HL-60 (cell line): ENCODE measurements at regions not wholly inside any gene's neighbourhood (a gene's known extent, or its start where the extent isn't known, plus 50 kb on each side); places are given as distances from the start of the nearest gene placed in this dataset.

ENCODE experiments used
- DNase-seq, 2 experiments: peaks; one replicate each; pipeline ENCODE4 v3.0.0-alpha.2; 2010 to 2020; ENCODE audit warnings: low read depth in 1 of 2, low spot score in 1 of 2
- H3K27ac ChIP-seq: fragments of 250-450 bp; sonication (Bioruptor Pico); replicated peaks from 2 replicates; pipeline ENCODE4 v1.5.1; 2020; ENCODE audit warnings: mild to moderate bottlenecking, moderate library complexity
- H3K27me3 ChIP-seq: fragments of 250-450 bp; sonication (Bioruptor Pico); 2 replicates; pipeline ENCODE4 v1.5.1; 2021; ENCODE audit warnings: mild to moderate bottlenecking, moderate library complexity; ENCODE audit not compliant: insufficient read depth, poor library complexity, severe bottlenecking
- H3K4me3 ChIP-seq: replicated peaks from 2 replicates; pipeline ENCODE4 v1.5.1; 2011; ENCODE audit warnings: mild to moderate bottlenecking, control low read depth, low read length; ENCODE audit not compliant: insufficient read depth
- GABPA ChIP-seq: IDR thresholded peaks from 2 replicates; pipeline ENCODE4 v1.6.1; 2012; ENCODE audit warnings: low read depth
- POLR2AphosphoS5 ChIP-seq: IDR thresholded peaks from 2 replicates; pipeline ENCODE4 v1.6.1; 2012; ENCODE audit warnings: low read depth
- REST ChIP-seq: IDR thresholded peaks from 2 replicates; pipeline ENCODE4 v1.6.1; 2012; ENCODE audit warnings: low read depth; ENCODE audit not compliant: insufficient replicate concordance
- SPI1 ChIP-seq: IDR thresholded peaks from 2 replicates; pipeline ENCODE4 v1.6.1; 2012; ENCODE audit warnings: low read depth, mild to moderate bottlenecking, borderline replicate concordance
- TF ChIP-seq, protein P1 (sequence below): IDR thresholded peaks from one replicate; pipeline ENCODE4 v1.5.1; 2011; ENCODE audit warnings: low read length, control low read depth, inconsistent platforms; ENCODE audit not compliant: insufficient read depth

- TF ChIP-seq REST, result no peak
- TF ChIP-seq SPI1, result no peak
- no peak for TF ChIP-seq GABPA
- TF ChIP-seq, protein P1, sequence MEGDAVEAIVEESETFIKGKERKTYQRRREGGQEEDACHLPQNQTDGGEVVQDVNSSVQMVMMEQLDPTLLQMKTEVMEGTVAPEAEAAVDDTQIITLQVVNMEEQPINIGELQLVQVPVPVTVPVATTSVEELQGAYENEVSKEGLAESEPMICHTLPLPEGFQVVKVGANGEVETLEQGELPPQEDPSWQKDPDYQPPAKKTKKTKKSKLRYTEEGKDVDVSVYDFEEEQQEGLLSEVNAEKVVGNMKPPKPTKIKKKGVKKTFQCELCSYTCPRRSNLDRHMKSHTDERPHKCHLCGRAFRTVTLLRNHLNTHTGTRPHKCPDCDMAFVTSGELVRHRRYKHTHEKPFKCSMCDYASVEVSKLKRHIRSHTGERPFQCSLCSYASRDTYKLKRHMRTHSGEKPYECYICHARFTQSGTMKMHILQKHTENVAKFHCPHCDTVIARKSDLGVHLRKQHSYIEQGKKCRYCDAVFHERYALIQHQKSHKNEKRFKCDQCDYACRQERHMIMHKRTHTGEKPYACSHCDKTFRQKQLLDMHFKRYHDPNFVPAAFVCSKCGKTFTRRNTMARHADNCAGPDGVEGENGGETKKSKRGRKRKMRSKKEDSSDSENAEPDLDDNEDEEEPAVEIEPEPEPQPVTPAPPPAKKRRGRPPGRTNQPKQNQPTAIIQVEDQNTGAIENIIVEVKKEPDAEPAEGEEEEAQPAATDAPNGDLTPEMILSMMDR, result no peak
- TF ChIP-seq POLR2AphosphoS5, result no peak
- H3K4me3 ChIP-seq, result no peak overlapping the region
- no peaks in the 10 kb centered on the region for H3K27me3 ChIP-seq
- H3K27ac ChIP-seq, result no peak overlapping the region
- no peak for DNase-seq
These were observed 891.4 kb upstream of the C9orf72 start for GRCh38 chr9:28464481-28465216.

DNA sequence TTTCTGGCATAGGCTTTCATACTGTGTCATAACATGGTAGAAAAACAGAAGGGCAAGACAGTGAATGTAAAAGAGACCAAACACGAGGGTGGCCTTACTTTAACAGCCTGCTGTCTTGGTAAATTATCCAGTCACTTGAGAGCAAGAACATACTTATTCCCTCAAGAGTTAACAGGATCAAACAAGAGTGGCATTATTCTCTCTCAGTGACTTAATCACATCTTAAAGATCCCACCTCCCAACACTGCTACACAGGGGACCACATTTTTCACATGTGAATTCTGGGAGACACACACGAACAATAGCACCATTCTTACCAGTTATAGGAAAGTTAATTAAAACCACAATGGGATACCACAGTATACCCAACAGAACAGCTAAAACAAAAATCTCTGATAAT, 898.0 kb upstream of the C9orf72 start:
- no peak overlapping the region for H3K27ac ChIP-seq
- H3K4me3 ChIP-seq, result no peak overlapping the region
- H3K27me3 ChIP-seq, result no peaks in the 10 kb centered on the region
- DNase-seq, result no peak
- TF ChIP-seq, protein P1, result no peak
- TF ChIP-seq REST, result no peak
- no peak for TF ChIP-seq POLR2AphosphoS5
- no peak for TF ChIP-seq SPI1
- no peak for TF ChIP-seq GABPA

DNA sequence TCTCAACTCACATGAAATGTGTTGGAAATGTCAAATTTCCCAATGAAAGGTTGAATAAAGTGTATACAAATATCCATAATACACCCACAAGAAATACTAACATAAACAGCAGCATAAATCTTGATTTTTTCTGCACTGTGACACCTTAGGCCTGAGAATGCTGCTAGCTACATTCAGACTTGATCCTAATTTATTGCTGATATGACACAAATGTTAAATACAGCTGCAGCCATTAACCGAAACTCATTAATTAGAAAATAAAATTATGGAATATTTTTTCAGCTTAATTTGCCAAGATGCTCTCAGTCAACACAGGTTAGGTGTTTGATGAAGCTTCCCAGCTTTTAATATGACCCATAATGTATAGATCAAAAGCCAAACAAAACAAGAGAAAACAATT, 914.3 kb upstream of the C9orf72 start:
- TF ChIP-seq REST (no peak), POLR2AphosphoS5 (no peak), SPI1 (no peak), GABPA (no peak)
- TF ChIP-seq, protein P1, result no peak
- no peak for DNase-seq
- Histone ChIP-seq H3K27me3 (no peaks in the 10 kb centered on the region), H3K4me3 (no peak overlapping the region), H3K27ac (no peak overlapping the region)
